Right hindlimb (tissue), 1 donor: ENCODE measurements at regions not wholly inside any gene's neighbourhood (a gene's known extent, or its start where the extent isn't known, plus 50 kb on each side); places are given as distances from the start of the nearest gene placed in this dataset.

ENCODE experiments used
- DNase-seq: peaks from one replicate; pipeline ENCODE4 v3.0.0-alpha.2; 2018

GRCh38 chr6:145003145-145003544 is 718.0 kb downstream of the UTRN start:
- DNase-seq: no peak

- no peak for DNase-seq
Measured at GRCh38 chr6:145006914-145007313, 721.8 kb downstream of the UTRN start.

GRCh38 chr6:145008715-145009114 is 723.6 kb downstream of the UTRN start:
- DNase-seq: no peak

- no peak for DNase-seq
Measured at GRCh38 chr6:145009711-145010110, 724.6 kb downstream of the UTRN start.

GRCh38 chr6:145012039-145012662 is 723.2 kb downstream of the EPM2A start:
- DNase-seq: no peak

- no peak for DNase-seq
Measured at GRCh38 chr6:145015739-145016558, 719.4 kb downstream of the EPM2A start.

GRCh38 chr6:145017051-145017450 is 718.3 kb downstream of the EPM2A start:
- DNase-seq: no peak

- DNase-seq: no peak
Measured at GRCh38 chr6:145017516-145017915, 717.8 kb downstream of the EPM2A start.

GRCh38 chr6:145018027-145018426 is 717.3 kb downstream of the EPM2A start:
- no peak for DNase-seq

GRCh38 chr6:145020114-145020513 is 715.2 kb downstream of the EPM2A start:
- DNase-seq: no peak

GRCh38 chr6:145020543-145020942 is 714.8 kb downstream of the EPM2A start:
- no peak for DNase-seq

- no peak for DNase-seq
Measured at GRCh38 chr6:145022199-145022796, 713.0 kb downstream of the EPM2A start.

- no peak for DNase-seq
Measured at GRCh38 chr6:145023116-145023726, 712.1 kb downstream of the EPM2A start.

- no peak for DNase-seq
Measured at GRCh38 chr6:145025488-145025887, 709.8 kb downstream of the EPM2A start.

GRCh38 chr6:145026267-145026679 is 709.0 kb downstream of the EPM2A start:
- DNase-seq: no peak

- DNase-seq: no peak
Measured at GRCh38 chr6:145028144-145028818, 707.0 kb downstream of the EPM2A start.

- DNase-seq: no peak
Measured at GRCh38 chr6:145031001-145031400, 704.3 kb downstream of the EPM2A start.

GRCh38 chr6:145031962-145032361 is 703.4 kb downstream of the EPM2A start:
- DNase-seq: no peak

- no peak for DNase-seq
Measured at GRCh38 chr6:145032562-145033145, 702.7 kb downstream of the EPM2A start.

GRCh38 chr6:145034664-145035063 is 700.7 kb downstream of the EPM2A start:
- DNase-seq: no peak

GRCh38 chr6:145036236-145036635 is 699.1 kb downstream of the EPM2A start:
- DNase-seq: no peak

- DNase-seq: no peak
Measured at GRCh38 chr6:145036848-145037567, 698.3 kb downstream of the EPM2A start.
